H1 (cell line): ENCODE measurements at regions not wholly inside any gene's neighbourhood (a gene's known extent, or its start where the extent isn't known, plus 50 kb on each side); places are given as distances from the start of the nearest gene placed in this dataset.

ENCODE experiments used
- BRCA1 ChIP-seq: IDR thresholded peaks from 2 replicates; pipeline ENCODE4 v1.6.1; 2012; ENCODE audit warnings: low read depth, low read length, improper control_type of control experiment
- E2F6 ChIP-seq: IDR thresholded peaks from 2 replicates; pipeline ENCODE4 v1.6.1; 2012; ENCODE audit warnings: inconsistent platforms

- TF ChIP-seq BRCA1, result no peak
- no peak for TF ChIP-seq E2F6
Measured at GRCh38 chr18:47748847-47749599, 181.4 kb downstream of the SMAD2 start (continued).
